ENCODE measurements at regions not wholly inside any gene's neighbourhood (a gene's known extent, or its start where the extent isn't known, plus 50 kb on each side); places are given as distances from the start of the nearest gene placed in this dataset.

GRCh38 chr2:19644763-19645162, 257.0 kb downstream of the TTC32 start:
- Histone ChIP-seq H3K4me2 (ENCODE audit: insufficient read depth, insufficient read length, low read length) (no peak overlapping the region), H3T11ph (ENCODE audit: low read length) (no peak overlapping the region), H3K14ac (ENCODE audit: insufficient read depth, low read length) (no peak overlapping the region), H3K27ac (ENCODE audit: insufficient read length, low read depth, low read length) (no peak overlapping the region), H3K56ac (ENCODE audit: insufficient read length, low read depth, low read length) (no peak overlapping the region), H3K79me1 (ENCODE audit: insufficient read depth, low read depth, low read length, poor library complexity, severe bottlenecking) (no peaks in the 10 kb centered on the region), H3K9me3 (ENCODE audit: control insufficient read depth, low read depth, low read length) (no peaks in the 10 kb centered on the region), H3K27me3 (ENCODE audit: insufficient read depth, low read length) (no peaks in the 10 kb centered on the region), H3K79me2 (ENCODE audit: insufficient read depth, low read length) (no peaks in the 10 kb centered on the region), H2BK20ac (ENCODE audit: low read depth, low read length, poor library complexity, severe bottlenecking) (no peak overlapping the region), H3K18ac (ENCODE audit: insufficient read length, low read depth, low read length) (no peak overlapping the region), H2BK12ac (ENCODE audit: insufficient read length, low read depth, low read length) (no peak overlapping the region), H4K5ac (ENCODE audit: insufficient read length, low read depth, low read length) (no peak overlapping the region), H4K8ac (replicated peaks; ENCODE audit: insufficient read length, low read depth, low read length) (no peak overlapping the region), H3K9ac (ENCODE audit: extremely low read depth, insufficient read length, low read length) (no peak overlapping the region), H2AFZ (ENCODE audit: low read length) (no peak overlapping the region), H3K23me2 (ENCODE audit: insufficient read length, low read depth, low read length, poor library complexity, severe bottlenecking) (no peaks in the 10 kb centered on the region), H2BK15ac (ENCODE audit: low read depth, low read length) (no peak overlapping the region), H2BK120ac (ENCODE audit: low read depth, low read length, poor library complexity, severe bottlenecking) (no peak overlapping the region), H2BK5ac (ENCODE audit: insufficient read length, low read length) (no peak overlapping the region), H3K4ac (ENCODE audit: low read depth, low read length) (no peak overlapping the region), H3K23ac (ENCODE audit: insufficient read length, low read depth, low read length) (no peak overlapping the region), H4K20me1 (ENCODE audit: control insufficient read depth, insufficient read depth, insufficient read length) (no peaks in the 10 kb centered on the region), H3K4me1 (ENCODE audit: insufficient read depth, low read length) (peaks cover under 1% of the 10 kb centered on the region; the same call in 1 of the 2 replicates), H2AK5ac (ENCODE audit: insufficient read length, low read length) (no peak overlapping the region), H4K91ac (ENCODE audit: insufficient read length, low read depth, low read length) (no peak overlapping the region)
- DNase-seq = no peak
- TF ChIP-seq, protein P1, sequence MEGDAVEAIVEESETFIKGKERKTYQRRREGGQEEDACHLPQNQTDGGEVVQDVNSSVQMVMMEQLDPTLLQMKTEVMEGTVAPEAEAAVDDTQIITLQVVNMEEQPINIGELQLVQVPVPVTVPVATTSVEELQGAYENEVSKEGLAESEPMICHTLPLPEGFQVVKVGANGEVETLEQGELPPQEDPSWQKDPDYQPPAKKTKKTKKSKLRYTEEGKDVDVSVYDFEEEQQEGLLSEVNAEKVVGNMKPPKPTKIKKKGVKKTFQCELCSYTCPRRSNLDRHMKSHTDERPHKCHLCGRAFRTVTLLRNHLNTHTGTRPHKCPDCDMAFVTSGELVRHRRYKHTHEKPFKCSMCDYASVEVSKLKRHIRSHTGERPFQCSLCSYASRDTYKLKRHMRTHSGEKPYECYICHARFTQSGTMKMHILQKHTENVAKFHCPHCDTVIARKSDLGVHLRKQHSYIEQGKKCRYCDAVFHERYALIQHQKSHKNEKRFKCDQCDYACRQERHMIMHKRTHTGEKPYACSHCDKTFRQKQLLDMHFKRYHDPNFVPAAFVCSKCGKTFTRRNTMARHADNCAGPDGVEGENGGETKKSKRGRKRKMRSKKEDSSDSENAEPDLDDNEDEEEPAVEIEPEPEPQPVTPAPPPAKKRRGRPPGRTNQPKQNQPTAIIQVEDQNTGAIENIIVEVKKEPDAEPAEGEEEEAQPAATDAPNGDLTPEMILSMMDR (conservative IDR thresholded peaks at IDR 0.05) = no peak
- Mint-ChIP-seq H3K4me3 (no peak overlapping the region), H3K9me3 (no peaks in the 10 kb centered on the region), H3K4me1 (no peaks in the 10 kb centered on the region; a peak in 1 of 4 replicates), H3K27me3 (ENCODE audit: low read depth) (peaks cover 2% of the 10 kb centered on the region; the same call in 1 of the 2 replicates), H3K36me3 (ENCODE audit: insufficient read depth in 1 of 3, low read depth in 3 of 3) (no peaks in the 10 kb centered on the region), H3K27ac (no peak overlapping the region)
- no CpG with 5 or more reads among the region's 3 CpGs for WGBS (ENCODE audit: extremely low coverage, insufficient read length, low lambda C conversion rate)

All from H9 (cell line).